GM13977 (cell line): ENCODE measurements at regions not wholly inside any gene's neighbourhood (a gene's known extent, or its start where the extent isn't known, plus 50 kb on each side); places are given as distances from the start of the nearest gene placed in this dataset.

Experiments
- DNase-seq: peaks from one replicate; pipeline ENCODE4 v3.0.0; 2012; ENCODE audit warnings: low spot score
- in situ Hi-C: fragments of 300-500 bp; cut with MboI; formaldehyde crosslinking; loops from one replicate; pipeline ENCODE4 v1.12.0; 2022; ENCODE audit warnings: low sequenced_read_pairs, low pct_unique_long_range_greater_than_20kb, mixed read lengths, inconsistent platforms; ENCODE audit not compliant: unreplicated experiment
- TF ChIP-seq, protein P1 (sequence below): IDR thresholded peaks from 2 replicates; pipeline ENCODE4 v1.5.1; 2012; ENCODE audit warnings: mild to moderate bottlenecking, control low read depth; ENCODE audit not compliant: insufficient read depth; ENCODE audit errors: extremely low read depth, missing control alignments

DNA sequence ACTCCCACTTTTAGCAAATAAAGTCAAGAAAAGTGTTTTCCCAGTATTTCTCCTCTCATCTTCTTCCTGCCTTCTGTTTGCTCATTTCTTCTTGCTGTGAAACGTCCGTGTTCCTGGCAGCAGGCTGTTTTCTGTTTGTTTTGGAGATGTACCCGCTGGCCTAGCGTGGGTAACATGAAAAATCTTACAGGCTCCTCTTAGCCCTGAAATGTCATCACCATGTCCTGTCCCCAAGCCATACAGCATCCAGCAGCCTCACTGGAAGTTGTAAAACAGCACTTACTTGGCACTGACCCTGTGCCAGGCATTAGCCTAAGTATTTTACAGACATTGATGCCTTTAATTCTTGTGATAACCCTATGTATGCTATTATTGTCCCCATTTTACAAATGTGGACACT lies 371.1 kb downstream of the FOXA2 start:
- TF ChIP-seq, protein P1, sequence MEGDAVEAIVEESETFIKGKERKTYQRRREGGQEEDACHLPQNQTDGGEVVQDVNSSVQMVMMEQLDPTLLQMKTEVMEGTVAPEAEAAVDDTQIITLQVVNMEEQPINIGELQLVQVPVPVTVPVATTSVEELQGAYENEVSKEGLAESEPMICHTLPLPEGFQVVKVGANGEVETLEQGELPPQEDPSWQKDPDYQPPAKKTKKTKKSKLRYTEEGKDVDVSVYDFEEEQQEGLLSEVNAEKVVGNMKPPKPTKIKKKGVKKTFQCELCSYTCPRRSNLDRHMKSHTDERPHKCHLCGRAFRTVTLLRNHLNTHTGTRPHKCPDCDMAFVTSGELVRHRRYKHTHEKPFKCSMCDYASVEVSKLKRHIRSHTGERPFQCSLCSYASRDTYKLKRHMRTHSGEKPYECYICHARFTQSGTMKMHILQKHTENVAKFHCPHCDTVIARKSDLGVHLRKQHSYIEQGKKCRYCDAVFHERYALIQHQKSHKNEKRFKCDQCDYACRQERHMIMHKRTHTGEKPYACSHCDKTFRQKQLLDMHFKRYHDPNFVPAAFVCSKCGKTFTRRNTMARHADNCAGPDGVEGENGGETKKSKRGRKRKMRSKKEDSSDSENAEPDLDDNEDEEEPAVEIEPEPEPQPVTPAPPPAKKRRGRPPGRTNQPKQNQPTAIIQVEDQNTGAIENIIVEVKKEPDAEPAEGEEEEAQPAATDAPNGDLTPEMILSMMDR, result no peak
- in situ Hi-C loops, result no loop called here
- no peak for DNase-seq

- DNase-seq, result no peak
- in situ Hi-C loops, result no loop called here
- TF ChIP-seq, protein P1, result no peak
These were observed 377.1 kb downstream of the FOXA2 start for GRCh38 chr20:22207280-22207679.

DNA sequence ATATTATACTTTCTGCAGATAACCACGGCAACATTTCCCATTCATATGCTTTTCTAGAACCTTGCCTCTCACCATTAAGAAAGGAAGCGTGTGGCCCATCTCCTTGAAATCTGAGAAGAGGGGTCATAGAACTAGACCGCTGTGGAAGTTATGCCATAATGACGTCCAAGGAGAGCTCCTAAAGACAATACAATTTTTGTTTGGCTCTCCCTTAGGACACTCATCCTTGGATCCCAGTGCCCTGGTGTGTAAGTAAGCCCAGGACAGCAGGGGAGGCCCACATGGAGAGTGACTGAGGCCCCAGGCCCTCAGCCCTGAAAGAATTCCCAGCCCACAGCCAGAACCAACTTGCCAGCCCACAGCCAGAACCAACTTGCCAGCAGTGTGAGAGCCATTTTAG lies 379.6 kb downstream of the FOXA2 start:
- no peak for DNase-seq
- in situ Hi-C loops, result no loop called here

DNA sequence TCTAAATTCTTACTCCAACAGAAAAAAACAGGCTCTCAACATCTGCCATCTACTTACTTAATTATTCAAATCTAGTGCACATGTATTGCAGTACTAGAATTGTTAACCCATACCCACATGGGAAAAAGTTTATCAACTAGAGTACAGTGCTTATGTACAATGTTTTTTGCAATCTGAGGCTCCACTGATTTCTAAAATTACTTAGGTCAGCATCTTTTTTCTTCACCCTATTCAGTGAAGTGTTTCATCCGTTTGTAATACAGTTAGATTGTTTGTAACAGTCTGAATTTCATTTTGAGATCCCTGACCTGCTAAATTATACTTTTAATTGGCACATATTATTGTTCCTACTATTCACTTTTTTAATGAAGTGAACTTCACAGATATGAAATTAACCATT lies 402.2 kb downstream of the FOXA2 start:
- in situ Hi-C loops, result no loop called here
- TF ChIP-seq, protein P1, result no peak
- DNase-seq, result no peak

More for the DNA sequence above, 379.6 kb downstream of the FOXA2 start:
- TF ChIP-seq, protein P1, result no peak

GRCh38 chr20:22180244-22180643 lies 404.1 kb downstream of the FOXA2 start:
- TF ChIP-seq, protein P1, result peak; percentile 19
- no peak for DNase-seq
- in situ Hi-C loops, result no loop called here

- in situ Hi-C loops, result no loop called here
- TF ChIP-seq, protein P1, result no peak
- no peak for DNase-seq
These were observed 424.2 kb downstream of the FOXA2 start for GRCh38 chr20:22160101-22160652.

DNA sequence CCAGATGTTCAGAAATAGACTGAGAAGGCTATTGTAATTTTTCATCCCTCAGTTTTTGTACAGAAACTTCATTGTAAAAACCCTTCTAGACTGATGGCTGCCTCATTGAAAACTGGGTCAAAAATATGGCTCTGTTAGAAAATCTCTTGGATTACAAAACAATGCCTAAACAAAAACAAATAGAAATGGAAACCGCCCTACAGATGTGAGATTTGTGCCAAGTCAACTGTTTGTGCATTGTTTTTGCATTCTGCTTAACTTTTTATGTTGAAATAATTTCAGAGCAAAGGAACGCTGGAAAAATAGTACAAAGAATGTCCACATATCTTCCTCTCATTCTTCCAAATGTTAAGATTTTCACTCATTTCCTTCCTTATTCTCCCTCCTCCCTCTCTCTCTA lies 425.1 kb downstream of the FOXA2 start:
- DNase-seq, result no peak
- TF ChIP-seq, protein P1, result no peak
- in situ Hi-C loops, result no loop called here
